GM13976 (cell line): ENCODE measurements at regions not wholly inside any gene's neighbourhood (a gene's known extent, or its start where the extent isn't known, plus 50 kb on each side); places are given as distances from the start of the nearest gene placed in this dataset.

Experiments
- DNase-seq: peaks from one replicate; pipeline ENCODE4 v3.0.0; 2012; ENCODE audit warnings: low spot score
- CTCF ChIP-seq: IDR thresholded peaks from 2 replicates; pipeline ENCODE4 v1.5.1; 2012; ENCODE audit warnings: borderline replicate concordance, mild to moderate bottlenecking; ENCODE audit not compliant: insufficient read depth; ENCODE audit errors: extremely low read depth, missing control alignments, control extremely low read depth
- in situ Hi-C: fragments of 300-500 bp; cut with MboI; formaldehyde crosslinking; loops from one replicate; pipeline ENCODE4 v1.12.0; 2022; ENCODE audit warnings: low sequenced_read_pairs, mixed read lengths, inconsistent platforms; ENCODE audit not compliant: unreplicated experiment

DNA sequence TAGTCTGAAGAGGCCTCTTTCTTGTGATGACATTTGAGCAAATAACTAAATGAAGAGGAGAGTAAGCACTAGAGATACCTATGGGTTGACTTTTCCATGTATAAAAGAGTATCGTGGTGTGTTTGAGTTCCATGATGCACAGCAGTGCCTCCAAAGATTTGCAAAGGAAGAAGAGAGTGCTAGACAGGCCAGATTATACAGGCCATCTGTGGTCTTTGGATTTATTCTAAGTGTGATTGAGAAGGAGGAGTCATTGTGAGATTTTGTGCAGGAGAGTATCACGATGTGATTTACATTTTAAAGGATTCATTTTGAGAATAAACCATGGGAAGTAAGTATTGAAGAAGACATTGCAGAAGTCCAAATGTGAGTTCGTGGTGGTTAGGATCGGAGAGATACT is 695.9 kb upstream of the FAM98A start:
- DNase-seq: no peak
- no peak for TF ChIP-seq CTCF
- in situ Hi-C loops: no loop called here

GRCh38 chr2:34291076-34291475 is 692.0 kb upstream of the FAM98A start:
- in situ Hi-C loops: no loop called here
- no peak for TF ChIP-seq CTCF
- no peak for DNase-seq

DNA sequence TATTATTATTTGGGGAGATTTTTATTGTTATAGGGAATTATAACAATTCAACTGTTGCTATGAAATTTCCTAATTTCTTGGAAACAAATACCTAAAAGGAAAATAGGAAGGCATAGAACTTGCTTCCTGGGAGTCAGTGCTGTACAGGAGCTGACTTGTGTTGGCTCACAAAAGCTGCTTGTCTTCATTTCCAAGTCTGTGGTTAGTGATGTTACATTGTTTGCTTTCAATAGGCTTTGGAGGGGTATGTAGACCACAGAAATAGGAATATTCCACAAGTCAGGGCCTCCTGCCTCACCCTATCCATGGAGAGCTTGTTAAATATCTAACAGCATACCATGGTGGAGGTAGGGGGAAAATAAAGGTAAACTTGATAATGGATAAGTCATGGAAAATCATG is 688.9 kb upstream of the FAM98A start:
- TF ChIP-seq CTCF: no peak
- in situ Hi-C loops: no loop called here
- DNase-seq: no peak

GRCh38 chr2:34280606-34281005 is 681.5 kb upstream of the FAM98A start:
- TF ChIP-seq CTCF: no peak
- DNase-seq: no peak
- in situ Hi-C loops: no loop called here

DNA sequence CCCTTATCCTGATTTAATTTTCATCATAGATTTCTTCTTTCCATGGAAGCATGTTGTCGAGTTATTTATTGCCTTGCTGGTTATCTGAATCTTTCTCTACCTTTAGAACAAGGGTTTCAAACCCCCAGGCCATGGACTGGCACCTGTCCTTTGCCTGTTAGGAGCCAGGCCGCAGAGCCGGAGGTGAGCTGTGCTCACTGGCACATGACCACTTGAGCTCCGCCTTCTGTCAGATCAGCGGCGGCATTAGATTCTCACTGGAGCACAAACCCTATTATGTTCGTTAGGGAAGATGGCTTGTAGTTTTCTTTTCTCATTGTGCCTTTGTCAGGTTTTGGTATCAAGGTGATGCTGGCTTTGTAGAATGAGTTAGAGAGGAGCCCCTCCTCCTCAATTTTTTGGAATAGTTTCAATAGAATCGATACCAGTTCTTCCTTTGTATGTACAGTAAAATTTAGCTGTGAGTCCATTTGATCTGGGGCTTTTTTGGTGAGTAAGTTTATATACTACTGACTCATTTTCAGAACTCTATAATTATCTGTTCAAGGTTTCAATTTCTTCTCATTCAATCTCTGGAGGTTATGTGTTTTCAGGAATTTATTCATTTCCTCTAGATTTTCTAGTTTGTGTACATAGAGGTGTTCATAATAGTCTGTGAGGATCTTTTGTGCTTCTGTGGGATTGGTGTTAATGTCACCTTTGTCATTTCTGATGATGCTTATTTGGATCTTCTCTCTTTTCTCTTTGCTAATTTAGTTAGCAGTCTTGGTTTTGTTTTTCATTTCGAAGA is 668.0 kb upstream of the FAM98A start:
- no peak for TF ChIP-seq CTCF
- in situ Hi-C loops: no loop called here
- DNase-seq: no peak

- no peak for DNase-seq
- no peak for TF ChIP-seq CTCF
- in situ Hi-C loops: no loop called here
Measured at GRCh38 chr2:34261701-34262100, 662.6 kb upstream of the FAM98A start.
